OCI-LY7 (cell line): ENCODE measurements at regions not wholly inside any gene's neighbourhood (a gene's known extent, or its start where the extent isn't known, plus 50 kb on each side); places are given as distances from the start of the nearest gene placed in this dataset.

Experiments
- EZH2phosphoT487 ChIP-seq: fragments of 200-600 bp; sonication (generic); IDR thresholded peaks from 2 replicates; pipeline ENCODE4 v1.6.1; 2018; ENCODE audit warnings: low read depth, borderline replicate concordance, mild to moderate bottlenecking, mixed run types, antibody characterized with exemption, low read length, moderate library complexity, mixed read lengths
- TF ChIP-seq, protein P1 (sequence below): fragments of 200-600 bp; sonication (generic); conservative IDR thresholded peaks from 2 replicates; pipeline ENCODE4 v1.5.1; 2014; ENCODE audit warnings: mild to moderate bottlenecking, antibody characterized with exemption, low read length, moderate library complexity, mixed read lengths

- TF ChIP-seq, protein P1, sequence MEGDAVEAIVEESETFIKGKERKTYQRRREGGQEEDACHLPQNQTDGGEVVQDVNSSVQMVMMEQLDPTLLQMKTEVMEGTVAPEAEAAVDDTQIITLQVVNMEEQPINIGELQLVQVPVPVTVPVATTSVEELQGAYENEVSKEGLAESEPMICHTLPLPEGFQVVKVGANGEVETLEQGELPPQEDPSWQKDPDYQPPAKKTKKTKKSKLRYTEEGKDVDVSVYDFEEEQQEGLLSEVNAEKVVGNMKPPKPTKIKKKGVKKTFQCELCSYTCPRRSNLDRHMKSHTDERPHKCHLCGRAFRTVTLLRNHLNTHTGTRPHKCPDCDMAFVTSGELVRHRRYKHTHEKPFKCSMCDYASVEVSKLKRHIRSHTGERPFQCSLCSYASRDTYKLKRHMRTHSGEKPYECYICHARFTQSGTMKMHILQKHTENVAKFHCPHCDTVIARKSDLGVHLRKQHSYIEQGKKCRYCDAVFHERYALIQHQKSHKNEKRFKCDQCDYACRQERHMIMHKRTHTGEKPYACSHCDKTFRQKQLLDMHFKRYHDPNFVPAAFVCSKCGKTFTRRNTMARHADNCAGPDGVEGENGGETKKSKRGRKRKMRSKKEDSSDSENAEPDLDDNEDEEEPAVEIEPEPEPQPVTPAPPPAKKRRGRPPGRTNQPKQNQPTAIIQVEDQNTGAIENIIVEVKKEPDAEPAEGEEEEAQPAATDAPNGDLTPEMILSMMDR, result no peak
- TF ChIP-seq EZH2phosphoT487, result no peak
These were observed 1221.4 kb upstream of the CDH18 start for GRCh38 chr5:21209409-21209808.
